Stimulated activated CD8-positive, alpha-beta memory T cell treated with anti-CD3 and anti-CD28 coated beads, Interleukin-7, amount 100 ng/mL, for 4 hours (primary cell): ENCODE measurements at regions not wholly inside any gene's neighbourhood (a gene's known extent, or its start where the extent isn't known, plus 50 kb on each side); places are given as distances from the start of the nearest gene placed in this dataset.

ENCODE experiments used
- DNase-seq, 2 donors: peaks; one replicate each; pipeline ENCODE4 v3.0.0-alpha.2; 2020; ENCODE audit warnings: low read depth in 2 of 2

GRCh38 chr6:15994814-15995459 lies 133.9 kb upstream of the MYLIP start:
- no peak for DNase-seq

DNA sequence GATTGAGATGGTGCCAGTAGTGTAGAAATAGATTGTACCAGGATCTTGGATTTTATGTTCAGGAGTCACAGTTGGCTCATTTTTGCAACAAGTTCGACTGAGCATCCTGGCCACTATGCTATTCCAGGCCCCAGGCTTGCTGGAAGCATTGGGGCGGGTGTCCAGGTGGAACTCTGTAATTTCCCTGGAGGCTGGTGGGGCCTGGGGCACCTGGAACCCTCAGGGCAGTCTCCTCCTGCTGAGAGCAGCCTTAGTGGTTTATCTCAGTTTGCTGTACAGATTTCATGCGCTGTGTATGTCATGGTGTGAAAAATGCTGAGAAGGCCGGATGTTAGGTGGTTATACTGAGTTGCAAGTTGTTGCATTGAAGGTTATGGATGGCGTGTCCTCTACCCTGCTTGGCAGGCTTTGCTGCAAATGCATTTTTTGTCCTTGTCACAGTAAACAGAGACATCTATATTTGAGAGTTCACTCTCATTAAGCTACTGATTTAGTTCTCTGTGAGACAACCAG lies 135.1 kb upstream of the MYLIP start:
- no peak for DNase-seq

DNA sequence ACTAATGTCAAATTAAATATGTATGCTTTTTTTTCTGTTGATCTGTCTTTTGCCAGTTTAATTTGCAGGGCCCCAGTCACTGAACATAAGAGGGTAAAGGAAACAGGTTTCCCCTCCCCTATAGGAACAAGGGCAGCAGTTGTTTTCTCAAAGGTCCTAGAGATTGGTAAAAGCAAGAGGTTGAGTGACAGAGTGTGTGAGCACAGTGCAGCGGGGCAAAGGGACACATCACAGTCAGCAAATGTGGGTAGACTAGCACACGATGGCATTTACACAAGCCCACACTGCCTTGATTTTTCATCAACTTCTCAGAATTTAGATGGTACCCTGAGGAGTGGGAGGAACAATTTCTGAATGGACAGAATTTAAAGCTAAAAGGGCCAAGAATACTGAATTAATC lies 138.7 kb upstream of the MYLIP start:
- no peak for DNase-seq

DNA sequence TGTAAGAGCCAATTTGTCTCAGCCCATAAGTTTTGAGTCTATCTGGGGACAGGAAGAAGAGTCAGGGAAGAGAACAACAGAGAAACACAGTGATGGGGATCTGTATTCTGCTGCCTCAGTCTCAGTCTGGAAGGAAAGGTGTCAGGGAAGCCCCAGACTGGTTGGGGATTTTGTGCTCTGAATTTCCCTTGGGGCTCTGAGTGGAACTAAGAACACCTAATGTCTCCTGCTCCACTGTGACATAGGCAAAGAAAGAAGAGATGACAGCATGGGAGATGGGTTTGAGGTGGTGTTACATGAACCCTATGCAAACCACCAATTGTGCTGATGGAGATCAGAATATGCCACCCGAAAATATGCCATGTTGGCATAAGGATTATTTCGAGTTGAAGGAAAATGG lies 139.5 kb upstream of the MYLIP start:
- DNase-seq = no peak

DNA sequence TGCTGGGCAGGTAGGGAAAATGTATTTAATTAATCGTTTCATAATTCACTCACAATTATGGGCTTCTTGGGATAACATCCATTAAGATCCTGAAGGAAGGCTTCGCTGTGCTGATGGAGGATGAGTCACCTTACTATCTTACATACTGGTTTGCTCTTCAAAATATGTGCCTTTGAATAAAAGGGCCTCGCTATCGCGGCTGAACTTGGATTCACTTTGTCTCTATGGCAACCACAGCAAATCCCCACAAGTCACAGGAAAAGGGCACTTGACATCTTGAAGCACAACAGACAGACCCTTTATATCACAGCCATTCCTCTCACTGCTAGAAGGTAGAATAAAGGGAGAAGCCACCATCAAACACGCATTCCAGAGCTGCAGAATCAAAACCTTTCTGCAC lies 141.3 kb upstream of the MYLIP start:
- DNase-seq = no peak

DNA sequence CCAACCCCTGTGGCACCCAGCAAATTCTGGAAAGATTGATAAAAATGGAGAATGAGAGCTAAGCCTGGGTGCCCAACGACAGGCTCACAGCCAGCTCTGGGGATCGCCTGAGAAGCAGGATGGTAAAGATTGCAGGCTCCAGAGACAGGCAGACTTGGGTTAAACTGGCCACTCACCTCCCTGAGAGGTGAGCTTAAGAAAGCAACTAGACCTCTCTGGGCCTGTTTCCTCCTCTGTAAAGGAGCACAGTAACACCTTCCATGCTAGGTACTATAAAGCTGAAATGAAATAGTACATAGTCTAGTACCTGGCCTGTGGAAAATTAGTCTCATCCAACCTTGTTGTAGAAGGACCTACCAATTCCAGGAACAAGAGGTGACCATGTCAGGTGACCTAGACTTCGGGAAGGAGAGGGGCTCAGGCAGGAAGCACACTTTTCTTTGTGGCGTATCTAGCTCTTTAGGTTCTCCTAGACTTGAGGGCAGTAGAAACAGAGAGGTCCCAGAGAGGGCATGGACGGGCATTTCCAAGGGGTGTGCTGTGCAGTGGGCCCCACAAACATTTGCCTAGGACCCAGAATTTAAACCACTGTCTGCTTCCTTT lies 142.8 kb upstream of the MYLIP start:
- DNase-seq = no peak

- no peak for DNase-seq
Measured at GRCh38 chr6:15985379-15985959, 143.4 kb upstream of the MYLIP start.

DNA sequence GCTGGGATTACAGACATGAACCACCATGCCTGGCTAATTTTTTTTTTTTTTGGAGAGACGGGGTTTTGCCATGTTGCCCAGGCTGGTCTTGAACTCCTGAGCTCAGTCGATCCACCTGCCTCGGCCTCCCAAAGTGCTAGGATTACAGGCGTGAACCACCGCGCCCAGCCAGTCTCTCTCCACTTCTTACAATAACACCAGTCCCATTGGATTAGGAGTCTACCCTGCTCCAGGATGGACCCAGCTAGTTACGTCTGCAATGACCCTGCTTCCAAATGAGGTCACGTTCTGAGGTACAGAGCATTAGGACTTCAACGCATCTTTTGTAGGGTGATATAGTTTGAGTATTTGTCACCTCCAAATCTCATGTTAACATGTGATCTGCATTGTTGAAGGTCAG lies 146.9 kb upstream of the MYLIP start:
- no peak for DNase-seq

GRCh38 chr6:15980801-15981200 lies 148.1 kb upstream of the MYLIP start:
- DNase-seq = no peak

DNA sequence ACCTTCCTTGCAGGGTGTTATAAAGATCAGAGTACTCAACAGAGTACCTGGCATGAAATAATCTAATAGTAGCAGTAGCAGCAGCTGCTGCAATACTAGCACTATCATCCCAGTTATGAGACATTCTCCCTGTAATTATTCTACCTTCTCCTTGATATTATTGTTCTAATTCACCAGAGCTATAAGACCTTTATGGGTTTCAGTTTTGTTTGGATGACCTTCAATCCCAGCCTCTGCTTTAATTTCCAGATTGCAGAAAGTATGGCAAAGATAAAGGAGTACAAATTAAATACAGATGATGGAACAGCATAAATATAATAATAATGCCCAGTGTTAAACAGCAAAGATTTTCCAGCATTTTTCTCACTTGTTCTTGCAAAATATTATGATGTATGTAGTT lies 150.5 kb upstream of the MYLIP start:
- DNase-seq = no peak

DNA sequence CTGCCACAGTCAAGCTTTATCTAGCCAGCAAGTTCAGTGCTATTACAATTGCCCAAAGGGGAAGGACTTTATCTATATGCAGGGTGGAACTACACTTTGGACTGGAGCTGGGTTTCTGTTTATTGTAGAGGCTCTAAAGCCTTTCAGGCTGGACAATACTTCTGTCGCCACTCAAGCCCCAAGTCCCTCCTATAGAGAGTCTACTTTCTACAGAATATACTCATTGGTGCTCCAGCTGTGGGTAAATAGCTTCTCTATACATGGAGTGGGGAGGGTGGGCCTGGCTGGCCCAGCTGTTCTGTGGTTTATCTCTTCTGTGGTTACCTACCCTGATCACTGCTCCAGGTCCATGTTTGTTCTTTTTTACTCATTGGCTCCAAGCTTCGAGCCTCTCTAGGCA lies 151.8 kb upstream of the MYLIP start:
- no peak for DNase-seq

DNA sequence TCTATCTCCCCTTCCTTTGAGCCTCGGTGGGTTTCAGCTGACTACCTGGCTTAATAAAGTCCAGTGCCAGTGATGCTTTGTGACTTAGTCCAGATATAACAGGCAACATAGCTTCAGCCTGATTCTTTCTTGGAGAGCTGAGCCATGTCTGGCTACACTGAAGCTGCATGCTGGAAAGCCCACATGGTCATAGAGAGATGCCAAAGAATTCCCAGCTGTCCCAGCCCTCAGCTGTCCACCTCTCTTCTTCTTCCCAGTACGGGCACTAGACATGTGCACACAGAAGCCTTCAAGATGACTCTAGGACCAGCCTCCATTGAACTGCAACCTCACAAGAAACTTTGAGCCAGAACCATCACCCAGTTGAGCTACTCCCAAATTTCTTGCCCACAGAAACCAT lies 154.1 kb upstream of the MYLIP start:
- no peak for DNase-seq

- DNase-seq = no peak
Measured at GRCh38 chr6:15970517-15970916, 158.4 kb upstream of the MYLIP start.

GRCh38 chr6:15969236-15969778 lies 159.6 kb upstream of the MYLIP start:
- DNase-seq = no peak

DNA sequence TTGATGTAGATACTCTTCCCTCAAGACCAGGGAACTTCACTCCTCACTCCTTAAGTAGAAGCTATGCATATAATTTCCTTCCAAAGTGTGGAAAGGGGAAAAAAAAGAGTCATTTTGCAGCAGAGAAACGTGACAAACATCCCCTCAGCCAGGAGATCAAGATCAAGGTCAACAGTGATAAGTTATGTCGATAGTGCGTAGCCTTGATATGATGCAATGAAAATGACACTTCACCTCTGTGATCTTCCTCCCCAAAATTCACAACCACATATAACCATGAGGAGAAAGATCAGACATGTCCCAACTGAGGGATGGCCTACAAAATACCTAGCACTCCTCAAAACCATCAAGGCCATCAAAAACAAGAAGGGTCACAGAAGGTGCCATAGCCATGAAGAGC lies 160.4 kb upstream of the MYLIP start:
- DNase-seq = no peak

DNA sequence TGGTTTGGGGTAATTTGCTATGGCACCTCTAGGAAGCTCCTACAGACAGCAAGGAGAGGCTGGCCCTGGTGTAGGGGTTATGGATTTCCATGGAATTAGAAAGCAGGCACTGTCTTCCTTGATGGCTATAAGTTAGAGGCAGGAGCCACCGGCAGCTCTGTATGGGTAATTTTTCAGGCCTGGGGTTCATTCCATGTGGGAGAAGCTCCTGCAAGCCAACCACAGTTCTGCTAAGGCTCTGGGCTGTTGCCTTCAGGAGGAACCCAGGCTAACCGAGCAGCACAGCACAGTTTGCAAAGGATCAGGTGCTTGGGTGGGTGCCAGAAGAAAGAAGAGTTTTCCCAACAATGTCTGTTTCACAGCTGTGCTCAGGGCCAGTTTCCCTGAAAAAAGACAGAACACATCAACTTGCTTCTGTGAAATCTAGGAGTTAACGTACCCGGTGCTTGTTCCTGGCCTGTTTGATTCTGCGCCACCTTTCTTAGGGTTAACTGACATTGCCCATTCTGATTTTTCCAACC lies 162.8 kb upstream of the MYLIP start:
- DNase-seq = no peak

DNA sequence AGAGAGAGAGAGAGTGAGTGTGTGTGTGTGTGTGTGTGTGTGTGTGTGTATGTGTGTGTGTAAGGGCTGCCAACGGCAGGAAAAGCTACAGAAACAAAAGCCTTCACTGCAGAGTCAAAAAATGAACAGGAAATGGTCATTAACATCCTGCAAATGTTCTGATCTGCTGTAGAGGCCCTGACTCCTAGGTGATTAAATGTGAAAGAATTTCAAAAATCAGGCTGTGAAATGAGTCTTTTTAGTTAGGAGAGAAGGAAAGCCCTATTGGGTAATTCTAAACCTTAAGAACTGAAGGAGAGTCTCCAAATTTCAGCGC lies 166.5 kb upstream of the MYLIP start:
- no peak for DNase-seq

DNA sequence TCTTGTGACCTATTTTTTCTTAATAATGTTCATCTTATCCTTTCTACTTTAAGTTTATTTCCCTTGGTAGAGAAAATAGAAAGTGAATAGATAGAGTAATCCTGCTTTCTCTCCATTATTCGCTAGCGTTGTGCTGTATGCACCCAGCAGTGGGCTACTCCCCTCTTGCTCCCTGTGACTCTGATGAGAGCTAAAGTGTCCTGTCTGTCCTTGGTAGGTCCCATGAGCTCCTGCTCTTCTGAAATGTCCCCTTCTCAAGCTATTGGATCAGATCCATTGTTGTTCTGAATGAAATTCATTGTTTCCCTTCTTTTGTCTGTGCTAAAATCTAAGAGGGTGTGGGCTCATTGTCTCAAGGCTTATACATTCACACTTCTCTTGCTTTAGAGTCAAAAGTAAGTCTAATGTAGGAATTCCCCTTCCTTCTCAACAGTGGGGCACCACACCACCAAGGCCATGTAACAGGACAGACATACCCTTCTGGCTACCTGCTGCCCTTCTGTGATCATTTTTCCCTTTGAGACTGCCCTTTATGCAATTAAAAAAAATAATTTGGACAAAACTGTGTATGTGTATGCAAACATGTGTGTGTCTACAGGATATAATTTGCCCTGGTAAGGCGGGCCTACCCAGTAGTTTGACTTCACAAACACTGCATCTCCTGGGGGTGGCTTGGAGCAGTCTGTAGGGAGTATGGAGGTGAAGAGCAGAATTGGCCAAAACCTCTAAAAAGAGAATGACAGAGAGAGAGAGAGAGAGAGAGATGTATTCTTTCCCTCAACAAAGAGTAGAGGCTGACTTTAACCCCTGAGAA lies 167.0 kb upstream of the MYLIP start:
- no peak for DNase-seq

DNA sequence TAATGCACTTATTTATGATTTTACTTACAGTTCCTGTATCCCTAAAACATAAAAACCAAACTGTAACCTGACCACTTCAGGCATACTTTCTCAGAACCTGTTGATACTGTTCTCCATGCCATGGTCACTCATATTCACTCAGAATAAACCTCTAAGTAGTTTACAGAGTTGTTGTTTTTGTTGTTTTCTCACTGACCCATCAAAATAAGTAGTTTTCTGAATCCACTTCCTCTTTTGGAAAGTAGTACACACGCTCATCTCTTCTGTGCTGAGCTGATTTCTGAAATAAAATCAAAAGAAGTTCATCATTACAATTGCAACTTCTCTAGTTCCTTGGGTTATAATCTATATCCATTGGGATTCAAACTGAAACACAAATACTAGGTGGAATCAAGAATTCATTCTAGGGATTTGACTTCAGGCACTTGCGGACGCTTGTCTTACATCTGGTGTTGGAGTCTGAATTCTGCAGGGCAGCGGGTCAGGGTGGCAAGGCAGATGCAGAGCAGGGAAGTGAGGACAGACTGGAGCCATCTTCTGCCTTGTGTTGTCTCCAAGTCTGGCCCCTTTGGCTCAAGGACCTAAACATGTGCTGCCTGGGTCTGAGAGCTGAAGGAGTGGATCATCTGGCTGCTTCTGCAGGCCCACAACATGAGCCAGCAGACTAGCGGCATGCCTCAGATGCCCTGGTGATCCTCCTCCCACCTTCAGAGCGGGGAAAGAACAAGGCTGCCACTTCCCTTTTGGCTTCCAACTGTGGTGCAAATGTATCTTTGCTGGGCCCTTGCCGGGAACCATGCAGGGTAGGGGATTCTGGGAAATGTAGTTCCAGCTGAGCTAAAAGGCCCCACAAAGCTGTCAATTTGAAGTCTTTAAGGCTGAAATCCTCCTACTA lies 167.9 kb upstream of the MYLIP start:
- no peak for DNase-seq

GRCh38 chr6:15957655-15958169 lies 171.2 kb upstream of the MYLIP start:
- no peak for DNase-seq
